ENCODE measurements at regions not wholly inside any gene's neighbourhood (a gene's known extent, or its start where the extent isn't known, plus 50 kb on each side); places are given as distances from the start of the nearest gene placed in this dataset.
"Not testable (repeated sequence)": the region's sequence is repeated elsewhere in the genome, so short reads cannot be mapped to it uniquely, and the experiment has no call there.

DNA sequence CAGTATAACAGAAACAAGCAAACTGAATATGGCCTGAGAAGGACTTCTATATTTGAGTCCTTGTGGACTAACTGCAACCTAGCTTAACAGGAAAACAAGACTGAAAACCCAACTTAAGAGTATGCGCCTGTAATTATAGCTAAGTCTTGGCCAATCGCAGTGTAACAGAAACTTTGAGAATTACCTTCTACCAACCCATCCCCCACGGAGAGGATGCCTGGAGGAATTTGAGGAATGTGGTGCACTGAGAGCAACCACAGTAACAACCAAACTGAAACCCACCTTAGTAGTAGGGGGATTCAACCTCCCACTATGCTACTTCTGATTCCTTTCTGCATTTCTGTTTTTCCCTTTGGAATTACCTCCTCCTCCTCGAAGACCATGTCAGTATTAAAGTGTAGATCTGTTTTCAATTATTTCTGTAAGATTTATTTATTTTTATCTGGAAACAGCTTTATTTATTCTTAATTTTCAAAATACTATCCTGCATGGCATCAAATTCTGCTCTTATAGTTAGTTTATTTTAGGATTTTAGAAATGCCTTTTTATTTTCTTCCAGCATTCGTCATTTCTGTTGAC lies 393.6 kb downstream of the KCNA4 start:
- DNase-seq (ENCODE audit: low spot score), result peak; percentile 72

DNA sequence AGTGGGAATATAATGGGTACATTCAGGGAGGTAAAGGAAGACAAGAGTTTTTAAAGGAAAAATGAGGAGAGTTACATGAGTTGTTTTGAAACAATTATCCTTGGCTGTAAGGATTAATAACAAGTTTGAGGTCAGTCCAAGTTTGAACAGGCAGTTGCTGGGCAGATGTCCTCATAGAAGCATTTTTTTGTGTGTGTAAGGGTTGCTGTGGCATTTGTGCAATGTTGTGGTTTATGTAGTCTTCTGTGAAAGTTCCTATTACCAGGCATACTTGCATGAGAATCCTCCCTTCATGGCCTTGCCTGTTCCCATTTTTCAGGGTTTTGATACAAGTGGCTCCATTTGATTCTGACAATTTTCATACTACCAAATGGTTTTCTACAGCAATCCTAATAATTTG lies 400.2 kb downstream of the KCNA4 start:
- no peak for DNase-seq (ENCODE audit: low spot score)

DNA sequence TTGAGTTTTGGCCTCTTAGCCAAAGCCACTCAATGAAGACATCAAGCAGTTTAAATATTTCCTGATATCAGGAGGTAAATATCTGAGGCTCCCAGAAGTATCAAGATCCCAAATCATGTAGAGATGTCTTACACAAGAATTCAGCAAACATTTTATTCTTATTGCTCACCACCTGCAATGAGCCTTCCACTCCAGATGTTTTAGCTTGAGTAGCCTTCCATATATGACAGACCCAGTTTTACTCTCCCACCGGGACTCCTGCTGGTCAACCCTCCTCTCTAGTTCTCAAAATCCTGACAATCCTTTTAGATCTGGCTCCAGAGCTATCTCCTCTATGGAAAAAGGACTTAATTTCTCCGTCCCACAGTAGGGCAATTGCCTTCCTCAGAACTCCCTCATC lies 404.4 kb downstream of the KCNA4 start:
- DNase-seq (ENCODE audit: low spot score), result no peak

DNA sequence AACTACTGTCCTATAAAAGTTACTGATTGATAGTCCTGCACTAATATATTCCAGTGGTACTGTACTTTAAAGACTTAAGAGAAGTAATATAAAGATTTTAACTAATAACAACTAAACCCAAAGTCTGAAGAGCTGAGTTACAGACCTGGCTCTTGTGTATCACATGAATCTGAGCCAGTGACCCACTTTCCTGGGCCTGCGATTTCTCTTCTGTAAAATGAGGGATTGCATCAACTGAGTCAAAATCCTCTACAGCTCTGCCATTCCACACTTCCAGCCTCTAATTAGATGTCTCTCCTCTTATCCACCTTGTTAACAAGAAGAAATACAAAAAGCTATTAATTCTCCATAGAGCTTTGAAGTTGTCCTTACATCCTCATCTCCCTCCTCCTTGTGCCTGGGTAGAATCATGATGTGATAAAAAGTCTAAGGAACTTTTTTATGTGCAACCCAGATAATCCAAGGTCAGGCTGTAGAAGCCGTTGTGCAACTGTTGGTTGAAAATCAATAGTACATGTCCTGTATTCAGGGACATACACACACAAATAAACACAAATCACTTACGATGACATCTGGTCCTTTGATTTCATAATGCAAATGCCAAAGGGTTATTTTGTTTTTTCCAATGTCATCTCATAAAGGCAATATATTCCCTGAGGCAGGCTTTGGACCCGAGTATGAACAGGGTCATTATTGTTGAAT lies 410.3 kb downstream of the KCNA4 start:
- DNase-seq (ENCODE audit: low spot score), result no peak

GRCh38 chr11:29600151-29600575 lies 416.7 kb downstream of the KCNA4 start:
- DNase-seq (ENCODE audit: low spot score), result not testable (repeated sequence)

DNA sequence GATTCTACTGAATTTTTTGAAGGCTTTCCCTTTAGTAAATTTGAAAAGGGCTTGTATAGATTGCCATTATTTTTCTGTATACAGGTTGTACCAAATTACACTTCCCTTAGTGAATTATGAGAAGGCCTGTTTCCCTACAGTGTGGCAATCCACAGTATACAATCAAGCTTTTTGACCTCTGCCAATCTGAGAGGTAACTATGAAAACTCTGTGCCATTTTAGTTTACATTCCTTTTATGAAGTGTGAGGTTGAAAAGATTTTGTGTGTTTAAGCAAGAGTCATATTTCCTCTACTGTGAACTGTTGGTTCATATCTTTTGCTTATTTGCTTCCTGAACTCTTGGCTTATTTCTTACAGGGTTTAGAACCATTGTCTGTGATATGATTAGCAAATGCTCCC lies 432.5 kb downstream of the KCNA4 start:
- DNase-seq (ENCODE audit: low spot score), result no peak

- no peak for DNase-seq (ENCODE audit: low spot score)
Measured at GRCh38 chr11:29578806-29579205, 438.0 kb downstream of the KCNA4 start.

DNA sequence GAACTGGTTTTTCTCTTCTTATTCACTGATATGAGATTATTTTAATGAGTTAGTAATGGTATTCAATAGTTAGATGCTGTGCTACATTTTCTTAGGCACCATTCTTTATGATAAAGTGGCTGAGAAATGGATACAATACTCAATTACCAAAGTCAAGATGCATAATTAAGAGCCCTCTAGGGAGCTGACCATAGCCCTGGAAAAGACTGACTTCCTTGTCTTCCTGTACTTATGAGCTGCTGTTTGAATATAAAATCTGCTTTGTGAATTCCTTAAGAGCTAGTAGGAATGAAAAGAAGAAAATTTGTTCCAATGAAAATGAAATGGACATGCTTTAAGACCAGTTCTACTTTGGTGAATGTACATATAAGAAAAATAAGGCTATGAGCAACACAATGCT lies 452.3 kb downstream of the KCNA4 start:
- no peak for DNase-seq (ENCODE audit: low spot score)

DNA sequence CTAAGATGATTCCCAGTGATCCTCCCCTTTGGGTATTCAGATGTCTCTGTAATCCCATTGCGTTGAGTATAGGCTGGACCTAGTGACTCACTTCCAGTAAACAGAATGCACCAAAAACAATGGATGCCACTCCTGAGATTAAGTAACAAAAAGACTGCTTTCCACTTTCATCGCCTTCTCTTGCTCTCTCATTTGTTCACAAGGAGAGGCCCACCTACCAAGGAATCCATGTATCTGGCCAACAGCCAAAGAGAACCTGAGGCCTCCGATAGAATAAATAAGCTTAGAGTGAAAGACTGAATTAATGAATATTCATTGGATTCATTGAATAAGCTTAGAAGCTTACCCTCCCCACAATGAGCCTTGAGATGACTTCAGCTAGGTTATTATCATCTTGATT lies 454.6 kb downstream of the KCNA4 start:
- DNase-seq (ENCODE audit: low spot score), result no peak

DNA sequence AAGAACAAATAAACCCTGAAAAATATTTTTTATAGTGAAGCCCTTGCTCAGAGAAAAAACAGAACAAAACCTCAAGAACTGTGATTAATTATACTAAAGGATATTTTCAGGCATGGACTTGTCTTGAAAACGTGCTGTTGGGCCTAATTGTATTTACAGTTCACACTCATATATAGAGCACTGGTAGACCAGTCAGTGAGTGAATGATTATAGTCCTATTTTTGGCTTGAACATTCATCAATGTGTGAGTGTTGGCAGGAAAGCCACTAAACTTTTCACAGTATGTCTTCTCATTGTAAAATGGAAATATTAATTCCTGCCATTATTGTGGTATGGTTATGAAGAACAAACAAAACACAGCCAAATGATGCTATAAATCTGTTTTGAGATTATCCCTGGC lies 462.8 kb downstream of the KCNA4 start:
- DNase-seq (ENCODE audit: low spot score), result no peak

DNA sequence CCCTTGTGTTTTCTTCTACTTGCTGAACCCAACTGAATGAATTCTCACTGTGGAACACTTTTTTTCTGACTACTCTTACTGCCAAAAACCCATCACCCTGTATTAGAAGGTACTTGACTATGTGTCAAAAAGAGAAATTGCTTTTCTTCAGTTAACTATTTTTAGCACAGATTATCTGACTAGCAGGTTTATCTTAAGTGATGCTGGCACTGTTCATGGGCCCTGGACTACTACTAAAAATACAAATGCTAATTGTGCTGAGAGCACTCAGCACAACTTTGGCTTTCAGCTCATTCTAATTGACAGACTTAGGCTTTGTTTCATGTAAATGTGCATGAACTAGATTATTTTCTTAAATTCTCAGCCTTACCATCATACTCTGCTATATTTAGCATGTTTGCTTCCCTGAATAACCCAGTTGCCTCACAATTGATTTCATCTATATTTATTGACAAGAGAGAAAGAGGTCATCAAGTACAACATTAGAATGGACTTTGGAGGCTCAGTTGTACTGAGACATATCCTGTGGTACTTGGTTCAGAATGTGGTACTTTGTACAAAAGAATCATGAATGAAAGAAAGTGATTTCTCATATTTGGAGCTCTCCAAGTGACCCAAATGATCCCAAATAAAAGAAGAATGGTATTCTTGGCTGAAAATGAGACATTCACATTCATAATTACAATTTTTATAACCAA lies 478.3 kb downstream of the KCNA4 start:
- no peak for DNase-seq (ENCODE audit: low spot score)

GRCh38 chr11:29534836-29535235 lies 482.0 kb downstream of the KCNA4 start:
- no peak for DNase-seq (ENCODE audit: low spot score)

GRCh38 chr11:29530961-29531360 lies 485.9 kb downstream of the KCNA4 start:
- no peak for DNase-seq (ENCODE audit: low spot score)

- no peak for DNase-seq (ENCODE audit: low spot score)
Measured at GRCh38 chr11:29527391-29527936, 489.4 kb downstream of the KCNA4 start.

DNA sequence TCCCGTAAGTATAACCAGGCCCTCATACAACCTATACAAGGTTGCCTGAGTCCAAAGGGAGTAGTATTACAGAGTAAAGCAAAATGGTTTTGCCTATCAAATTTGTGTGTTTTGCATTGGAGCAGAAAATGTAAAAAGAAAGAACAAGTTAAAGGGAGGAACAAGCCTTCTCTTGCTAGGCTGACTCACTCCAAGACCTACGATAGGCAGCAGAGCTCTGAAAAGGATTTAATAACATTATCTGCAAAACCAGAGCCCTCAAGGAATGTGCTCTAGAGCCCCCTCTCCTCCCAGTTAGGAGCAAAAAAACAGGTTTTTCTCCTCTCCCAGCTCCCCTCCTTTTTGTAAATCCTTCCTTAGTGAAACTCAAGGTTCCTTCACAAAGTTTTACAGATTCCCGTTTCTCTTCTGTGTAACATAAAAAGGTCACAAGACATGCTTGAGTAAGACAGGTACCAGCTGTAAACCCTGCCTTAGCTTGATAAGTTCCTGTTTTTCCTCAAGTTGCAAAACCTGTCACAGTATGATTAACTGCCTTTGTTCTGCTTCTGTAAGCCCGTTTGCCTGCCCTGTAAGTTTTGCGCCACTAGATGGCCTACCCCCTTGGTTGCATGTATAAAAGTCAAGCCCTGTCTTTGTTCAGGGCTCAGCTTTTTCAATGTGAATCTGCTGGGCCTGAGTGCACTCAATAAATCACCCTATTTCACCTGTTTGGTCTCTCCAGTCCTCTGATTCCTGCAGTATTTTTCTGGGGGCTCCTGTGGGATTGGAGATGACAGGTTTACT lies 498.2 kb downstream of the KCNA4 start:
- DNase-seq (ENCODE audit: low spot score), result no peak

DNA sequence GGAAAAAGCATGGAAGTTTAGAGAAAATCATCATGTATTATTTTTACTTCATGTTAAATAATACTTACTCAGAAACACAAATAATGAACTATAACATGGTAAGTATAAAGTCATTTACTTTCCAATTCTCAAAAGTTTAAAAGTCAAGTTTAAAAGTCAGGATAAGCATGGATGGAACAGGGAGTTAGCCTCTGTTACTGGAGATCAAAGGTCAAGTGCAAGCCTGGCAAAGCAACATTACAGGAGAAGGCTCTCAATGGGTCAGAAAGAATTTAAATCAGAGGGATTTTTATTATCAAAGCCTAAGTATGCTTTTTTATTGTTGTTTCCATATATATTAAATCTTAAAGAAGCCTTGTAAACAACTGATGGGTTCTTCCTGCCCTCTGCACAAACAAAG lies 505.4 kb downstream of the KCNA4 start:
- no peak for DNase-seq (ENCODE audit: low spot score)

- no peak for DNase-seq (ENCODE audit: low spot score)
Measured at GRCh38 chr11:29507376-29507775, 509.5 kb downstream of the KCNA4 start.

DNA sequence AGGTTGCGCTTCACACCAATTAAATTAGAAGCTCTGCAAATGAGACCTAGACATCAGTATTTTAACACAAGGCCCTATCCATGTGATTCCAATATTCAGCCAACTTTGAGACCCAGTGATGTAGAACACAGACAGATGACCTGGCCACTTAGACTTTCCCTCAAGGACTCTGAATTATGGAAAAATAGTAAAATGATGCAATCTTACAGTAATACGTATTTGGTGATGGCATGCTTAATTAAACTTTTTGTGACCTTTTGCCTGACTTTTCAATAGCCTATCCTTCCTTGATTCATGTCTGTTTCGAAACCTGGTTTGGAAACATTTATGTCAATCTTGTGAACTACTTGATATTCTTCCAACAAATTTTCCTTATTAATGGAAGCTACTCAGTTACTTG lies 521.2 kb downstream of the KCNA4 start:
- DNase-seq (ENCODE audit: low spot score), result no peak

DNA sequence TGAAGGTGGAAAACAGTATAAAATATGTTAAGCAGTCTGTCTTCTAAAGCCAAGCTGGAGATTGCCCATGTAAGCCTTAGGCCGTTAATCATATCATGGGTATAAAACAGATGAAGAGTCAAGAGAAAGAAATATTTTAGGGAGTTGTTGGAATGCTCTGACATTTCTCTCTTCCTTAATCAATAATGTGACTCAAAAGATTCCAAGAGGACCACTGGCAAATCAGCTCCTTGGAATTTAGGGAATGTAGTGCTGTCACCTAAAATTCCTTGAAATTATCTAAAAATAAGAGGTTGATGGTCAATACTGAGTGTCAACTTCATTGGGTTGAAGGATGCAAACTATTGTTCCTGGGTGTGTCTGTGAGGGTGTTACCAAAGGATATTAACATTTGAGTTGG lies 525.9 kb downstream of the KCNA4 start:
- DNase-seq (ENCODE audit: low spot score), result no peak

GRCh38 chr11:29486301-29486700 lies 530.5 kb downstream of the KCNA4 start:
- no peak for DNase-seq (ENCODE audit: low spot score)

DNA sequence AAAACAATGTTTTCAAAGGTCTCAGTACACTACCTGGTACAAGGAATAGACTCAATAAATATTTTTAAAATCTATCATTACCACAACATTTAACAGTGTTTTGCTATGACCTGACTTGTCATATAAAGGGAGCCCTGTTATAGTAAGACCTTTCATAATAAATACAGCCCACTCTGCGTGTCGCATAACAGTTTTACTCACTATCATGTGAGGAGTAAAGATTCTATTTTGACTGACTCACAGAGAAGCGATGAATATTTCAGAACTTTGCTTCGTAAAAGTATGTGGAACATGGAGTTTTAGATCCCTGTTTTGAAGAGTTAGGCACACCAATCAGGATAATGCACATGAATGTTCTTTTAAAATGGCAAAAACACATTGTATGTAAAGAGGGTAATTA lies 531.2 kb downstream of the KCNA4 start:
- no peak for DNase-seq (ENCODE audit: low spot score)

DNA sequence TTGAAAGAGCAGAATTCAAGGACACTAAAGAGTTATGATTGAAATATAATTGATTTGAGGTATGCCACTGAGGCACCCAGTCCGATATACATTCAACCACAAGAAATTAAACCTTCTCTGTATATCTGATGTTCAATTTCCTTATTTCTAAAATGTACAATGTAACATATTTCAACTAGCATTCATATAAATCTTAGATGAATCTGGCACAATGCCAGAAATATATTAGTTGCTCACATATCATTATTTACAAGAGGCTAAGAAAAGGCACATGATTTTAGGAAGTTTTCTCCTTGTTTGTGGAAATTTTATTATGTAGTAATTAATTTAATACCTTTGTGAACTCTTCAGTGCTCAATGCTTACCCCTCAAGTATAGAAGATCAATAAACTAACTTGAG lies 532.3 kb downstream of the KCNA4 start:
- no peak for DNase-seq (ENCODE audit: low spot score)
